HepG2 (cell line): ENCODE measurements at regions not wholly inside any gene's neighbourhood (a gene's known extent, or its start where the extent isn't known, plus 50 kb on each side); places are given as distances from the start of the nearest gene placed in this dataset.

Source experiments
- ATAC-seq: fragments of 200-7000 bp; cut with Tn5 transposase; 3 replicates; pipeline ENCODE4 v1.9.1; 2020; ENCODE audit warnings: mild to moderate bottlenecking, moderate library complexity
- BruUV-seq: library from RNA; stranded (reverse); fragments of 400-500 nt; replicated peaks from 2 replicates; lab custom pipeline; 2021; lab: Mats Ljungman, UMichigan
- CTCF ChIA-PET: fragments of 300-600 bp; formaldehyde crosslinking; extraction: SDS; loops from one replicate; lab custom pipeline; 2021; ENCODE audit warnings: low total read pairs, inconsistent platforms, low intra/inter-chr PET ratio; lab: Yijun Ruan, JAX
- POLR2A ChIA-PET: fragments of 350-600 bp; sonication (Branson Sonifier 250); formaldehyde crosslinking; loops from one replicate; lab custom pipeline; 2020; ENCODE audit warnings: antibody characterized with exemption, inconsistent platforms; lab: Yijun Ruan, JAX
- DNase-seq: peaks from one replicate; pipeline ENCODE4 v3.0.0-alpha.2; 2015; ENCODE audit warnings: low spot score
- FAIRE-seq: peaks from 3 replicates; lab custom pipeline; 2011; peaks lifted over from hg19 to GRCh38; lab: Jason Lieb, UNC
- H2AFZ ChIP-seq: one replicate; pipeline ENCODE4 v1.6.1; 2011; ENCODE audit warnings: low read length, inconsistent platforms
- H3K27ac ChIP-seq: fragments of 300-600 bp; 3 replicates; pipeline ENCODE4 v1.8.0; 2011; ENCODE audit warnings: mixed run types, mild to moderate bottlenecking, mixed read lengths, low read length, inconsistent platforms; ENCODE audit not compliant: insufficient read depth; ENCODE audit errors: extremely low read length
- H3K27me3 ChIP-seq, 2 experiments: fragments of 200-600 bp in 1 of 2; 2 replicates in 1 of 2; 3 replicates in 1 of 2; pipeline versions ENCODE4 v1.6.0 to v1.8.0; 2011; ENCODE audit warnings: low read length in 2 of 2, mild to moderate bottlenecking in 2 of 2, moderate library complexity in 2 of 2, inconsistent platforms in 1 of 2; ENCODE audit not compliant: insufficient read depth in 2 of 2, control insufficient read depth in 1 of 2
- H3K36me3 ChIP-seq, 2 experiments: fragments of 200-600 bp in 1 of 2; replicated peaks in 1 of 2; 2 replicates in 1 of 2; 3 replicates in 1 of 2; pipeline versions ENCODE4 v1.5.1 to v1.8.0; 2011; ENCODE audit warnings: low read length in 2 of 2, inconsistent platforms in 1 of 2; ENCODE audit not compliant: insufficient read depth in 2 of 2, control insufficient read depth in 1 of 2
- H3K4me1 ChIP-seq: 2 replicates; pipeline ENCODE4 v1.5.1; 2012; ENCODE audit warnings: low read length, inconsistent platforms; ENCODE audit not compliant: insufficient read depth
- H3K4me2 ChIP-seq: 2 replicates; pipeline ENCODE4 v1.6.0; 2011; ENCODE audit warnings: low read depth, low read length, inconsistent platforms
- H3K4me3 ChIP-seq, 3 experiments: fragments of 200-600 bp in 1 of 3; sonication (generic), shearing (Covaris generic) in 1 of 3; replicated peaks in 1 of 3; 2 replicates each; pipeline ENCODE4 v1.5.1; 2011 to 2016; ENCODE audit warnings: low read length in 3 of 3, inconsistent platforms in 2 of 3, low read depth in 2 of 3, mild to moderate bottlenecking in 2 of 3, control low read depth in 1 of 3, mixed read lengths in 1 of 3; ENCODE audit not compliant: insufficient read depth in 1 of 3
- H3K79me2 ChIP-seq: one replicate; pipeline ENCODE4 v1.6.1; 2011; ENCODE audit warnings: low read length, inconsistent platforms; ENCODE audit not compliant: insufficient read depth
- H3K9ac ChIP-seq: 2 replicates; pipeline ENCODE4 v1.6.0; 2011; ENCODE audit warnings: mild to moderate bottlenecking, low read depth, low read length, inconsistent platforms; ENCODE audit not compliant: insufficient read depth
- H3K9me3 ChIP-seq: 2 replicates; pipeline ENCODE4 v1.5.1; 2012; ENCODE audit warnings: mild to moderate bottlenecking, low read length
- H4K20me1 ChIP-seq: 2 replicates; pipeline ENCODE4 v1.6.0; 2011; ENCODE audit warnings: inconsistent platforms, mild to moderate bottlenecking, low read length, moderate library complexity; ENCODE audit not compliant: insufficient read depth
- ARHGAP35 ChIP-seq: sonication (generic); formaldehyde crosslinking; IDR thresholded peaks from 2 replicates; pipeline ENCODE4 v1.9.0; 2022; ENCODE audit warnings: mild to moderate bottlenecking, inconsistent platforms, moderate library complexity, missing genetic modification reagents, borderline replicate concordance
- ATF3 ChIP-seq: sonication (generic); formaldehyde crosslinking; IDR thresholded peaks from 2 replicates; pipeline ENCODE4 v1.4.0; 2020; ENCODE audit warnings: missing genetic modification reagents
- HIVEP1 ChIP-seq: sonication (generic); formaldehyde crosslinking; IDR thresholded peaks from 2 replicates; pipeline ENCODE4 v1.4.0; 2020; ENCODE audit warnings: mild to moderate bottlenecking, missing genetic modification reagents
- HNRNPL ChIP-seq: fragments of 200-400 bp; formaldehyde crosslinking; IDR thresholded peaks from 2 replicates; pipeline ENCODE4 v1.6.1; 2017; ENCODE audit warnings: mild to moderate bottlenecking, low read depth, low read length
- JUNB ChIP-seq: sonication (generic); formaldehyde crosslinking; IDR thresholded peaks from 2 replicates; pipeline ENCODE4 v1.8.0; 2022; ENCODE audit warnings: missing genetic modification reagents, mild to moderate bottlenecking, borderline replicate concordance
- MATR3 ChIP-seq: sonication (generic); formaldehyde crosslinking; IDR thresholded peaks from 2 replicates; pipeline ENCODE4 v1.4.0; 2020; ENCODE audit warnings: missing genetic modification reagents
- RAD21 ChIP-seq: fragments of 450-650 bp; formaldehyde crosslinking; IDR thresholded peaks from 2 replicates; pipeline ENCODE4 v1.5.0; 2020; ENCODE audit warnings: mild to moderate bottlenecking
- SALL1 ChIP-seq: sonication (generic); formaldehyde crosslinking; IDR thresholded peaks from 2 replicates; pipeline ENCODE4 v1.8.0; 2022; ENCODE audit warnings: mild to moderate bottlenecking, missing genetic modification reagents
- SMARCE1 ChIP-seq: fragments of 450-650 bp; IDR thresholded peaks from 2 replicates; pipeline ENCODE4 v1.6.1; 2017; ENCODE audit warnings: borderline replicate concordance
- SRY ChIP-seq: sonication (generic); formaldehyde crosslinking; IDR thresholded peaks from 2 replicates; pipeline ENCODE4 v1.8.0; 2022; ENCODE audit warnings: mild to moderate bottlenecking, missing genetic modification reagents
- TCF12 ChIP-seq, 2 experiments: fragments of 450-650 bp in 1 of 2; sonication (generic) in 1 of 2; formaldehyde crosslinking in 1 of 2; IDR thresholded peaks; 2 replicates each; pipeline versions ENCODE4 v1.6.1 to v1.8.0; 2017 to 2022; ENCODE audit warnings: antibody characterized with exemption in 1 of 2, mild to moderate bottlenecking in 1 of 2, missing genetic modification reagents in 1 of 2, moderate library complexity in 1 of 2
- TEF ChIP-seq: sonication (generic); formaldehyde crosslinking; IDR thresholded peaks from 2 replicates; pipeline ENCODE4 v1.5.0; 2020; ENCODE audit warnings: missing genetic modification reagents
- ZNF224 ChIP-seq: sonication (generic); formaldehyde crosslinking; IDR thresholded peaks from 2 replicates; pipeline ENCODE4 v1.5.0; 2020; ENCODE audit warnings: mild to moderate bottlenecking, missing genetic modification reagents
- ZSCAN9 ChIP-seq: IDR thresholded peaks from 2 replicates; pipeline ENCODE4 v1.6.1; 2016; ENCODE audit warnings: borderline replicate concordance
- WGBS: methylation state at CpG from one replicate; pipeline ENCODE4 v1.1.6; 2017; ENCODE audit warnings: low lambda C conversion rate; 5-methylcytosine and 5-hydroxymethylcytosine counted together
- in situ Hi-C: cut with HindIII; loops from 2 replicates; pipeline ENCODE4 v1.10.0; 2017; ENCODE audit warnings: low pct_unique_long_range_greater_than_20kb; ENCODE audit not compliant: extremely low pct_ligation_motif_present
- intact Hi-C: fragments of 100-400 bp; cut with micrococcal nuclease; formaldehyde crosslinking; loops from one replicate; pipeline ENCODE4 v1.10.0; 2022; ENCODE audit not compliant: unreplicated experiment

GRCh38 chr2:242011991-242012764 lies 142.6 kb downstream of the RTP5 start:
- no TSS peak for BruUV-seq
- H3K27me3 ChIP-seq, result peaks cover 4 to 35% of the 10 kb centered on the region in 2 experiments; a peak in 4 of 5 replicates

More at GRCh38 chr2:242011991-242012764, 142.6 kb downstream of the RTP5 start:
- Histone ChIP-seq H4K20me1 (no peaks in the 10 kb centered on the region), H3K27ac (no peak overlapping the region), H3K4me2 (no peak overlapping the region), H3K9me3 (no peaks in the 10 kb centered on the region), H3K79me2 (no peaks in the 10 kb centered on the region), H2AFZ (no peak overlapping the region), H3K4me3 (no peak overlapping the region), H3K9ac (no peak overlapping the region), H3K36me3 (no peaks in the 10 kb centered on the region), H3K4me1 (no peaks in the 10 kb centered on the region)
- CTCF ChIA-PET, result no interaction called here
- 59% methylated on average over 40 of the region's 40 CpGs for WGBS
- DNase-seq (no peak), ATAC-seq (peak; percentile 39), FAIRE-seq (no peak)
- in situ Hi-C loops, result no loop called here
- no peak for TF ChIP-seq JUNB (CRISPR knock-in tag)
- no peak for TF ChIP-seq ZNF224 (CRISPR knock-in tag)
- TF ChIP-seq SALL1 (CRISPR knock-in tag), result no peak
- no peak for TF ChIP-seq MATR3 (CRISPR knock-in tag)
- TF ChIP-seq ATF3 (CRISPR knock-in tag), result no peak
- TF ChIP-seq ARHGAP35 (CRISPR knock-in tag), result no peak
- TF ChIP-seq TEF (CRISPR knock-in tag), result no peak
- no peak for TF ChIP-seq SRY (CRISPR knock-in tag)
- no peak for TF ChIP-seq SMARCE1
- no peak for TF ChIP-seq HNRNPL
- no peak for TF ChIP-seq HIVEP1 (CRISPR knock-in tag)
- TF ChIP-seq ZSCAN9, result no peak
- no peak for TF ChIP-seq RAD21 (CRISPR knock-in tag)
- no peak for TF ChIP-seq TCF12 (IDR thresholded peaks at IDR 0.05)
- no peak for TF ChIP-seq TCF12 (CRISPR knock-in tag; IDR thresholded peaks at IDR 0.05)
- POLR2A ChIA-PET, result no interaction called here
- intact Hi-C loops, result no loop called here
